ENCODE measurements at regions not wholly inside any gene's neighbourhood (a gene's known extent, or its start where the extent isn't known, plus 50 kb on each side); places are given as distances from the start of the nearest gene placed in this dataset.

GRCh38 chr14:29098656-29099055, 332.1 kb downstream of the FOXG1 start:
- no peak for TF ChIP-seq POLR2AphosphoS5 (IDR thresholded peaks at IDR 0.05)
- TF ChIP-seq CTCF (IDR thresholded peaks at IDR 0.05), result no peak
- no peak for TF ChIP-seq POLR2A (IDR thresholded peaks at IDR 0.05)
